ENCODE measurements at regions not wholly inside any gene's neighbourhood (a gene's known extent, or its start where the extent isn't known, plus 50 kb on each side); places are given as distances from the start of the nearest gene placed in this dataset.

DNA sequence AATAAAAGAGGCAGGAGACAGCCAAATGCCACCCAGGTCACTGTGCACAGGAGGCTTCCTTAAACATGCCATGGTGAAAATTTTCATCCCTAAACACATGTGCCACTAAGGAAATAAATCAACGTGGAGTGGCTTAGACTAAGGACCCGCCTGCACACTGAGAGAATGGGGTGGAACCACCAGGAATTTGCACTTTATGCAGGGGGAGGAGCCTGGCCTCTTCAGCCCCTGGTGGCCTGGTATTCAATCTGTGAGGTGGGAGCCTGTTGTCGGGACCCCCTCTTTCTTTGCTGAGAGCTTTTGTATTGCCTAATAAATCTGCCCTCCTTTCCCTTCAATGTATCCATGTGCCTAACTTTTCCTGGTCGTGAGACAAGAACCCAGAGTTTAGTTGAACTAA lies 204.6 kb upstream of the NRP1 start:
- no peak overlapping the region for H3K4me2 ChIP-seq (replicated peaks; ENCODE audit: low read depth, low read length, poor library complexity, severe bottlenecking)
- no peaks in the 10 kb centered on the region for H3K9me3 ChIP-seq (ENCODE audit: control extremely low read depth in 1 of 3, control insufficient read depth in 2 of 3, insufficient read depth in 1 of 3, low read length in 2 of 3)
- no peaks in the 10 kb centered on the region for H4K20me1 ChIP-seq (ENCODE audit: control insufficient read depth, insufficient read depth, low read length, poor library complexity, severe bottlenecking)
- H3K27ac ChIP-seq (ENCODE audit: low read length in 2 of 2) = no peak overlapping the region
- intact Hi-C loops (cut with micrococcal nuclease) = no loop called here
- WGBS (ENCODE audit: insufficient coverage) = 81% methylated on average over 4 of the region's 4 CpGs
- no peak for ATAC-seq (ENCODE audit: low read depth)
- POLR2A ChIA-PET = no interaction called here
- no peaks in the 10 kb centered on the region for H3K4me1 ChIP-seq (ENCODE audit: control insufficient read depth in 2 of 2, insufficient read depth in 2 of 2, low read length in 2 of 2)
- no peak overlapping the region for H3K4me3 ChIP-seq (ENCODE audit: control extremely low read depth in 1 of 5, extremely low read depth in 1 of 5, insufficient read depth in 1 of 5, low read depth in 2 of 5, low read length in 4 of 5)
- no peak for DNase-seq
- H3K9ac ChIP-seq (ENCODE audit: low read length) = no peak overlapping the region
- no peaks in the 10 kb centered on the region for H3K4me1 Mint-ChIP-seq
- H3K27ac Mint-ChIP-seq = no peak overlapping the region
- CTCF ChIA-PET = no interaction called here
- no peak overlapping the region for H2AFZ ChIP-seq (ENCODE audit: insufficient read depth, low read depth, low read length, poor library complexity, severe bottlenecking)
- no peaks in the 10 kb centered on the region for H3K27me3 ChIP-seq (replicated peaks in 1 of 4; ENCODE audit: control extremely low read depth in 1 of 4, control insufficient read depth in 3 of 4, insufficient read depth in 4 of 4, low read length in 3 of 4)
- no peak overlapping the region for H3K4me3 Mint-ChIP-seq
- H3K9me3 Mint-ChIP-seq (ENCODE audit: insufficient read depth) = peaks cover 7% of the 10 kb centered on the region
- H3K36me3 ChIP-seq (replicated peaks in 1 of 2; ENCODE audit: control extremely low read depth in 1 of 2, control insufficient read depth in 1 of 2, extremely low read depth in 1 of 2, insufficient read depth in 2 of 2, low read length in 1 of 2) = no peaks in the 10 kb centered on the region
- no peaks in the 10 kb centered on the region for H3K27me3 Mint-ChIP-seq
- no peaks in the 10 kb centered on the region for H3K79me2 ChIP-seq (ENCODE audit: control insufficient read depth, insufficient read depth, low read length)
- TF ChIP-seq EZH2 (IDR thresholded peaks at IDR 0.05; ENCODE audit: borderline replicate concordance, insufficient read depth, low read depth, low read length, poor library complexity, severe bottlenecking) = no peak
- TF ChIP-seq CTCF (IDR thresholded peaks at IDR 0.05) = no peak

DNA sequence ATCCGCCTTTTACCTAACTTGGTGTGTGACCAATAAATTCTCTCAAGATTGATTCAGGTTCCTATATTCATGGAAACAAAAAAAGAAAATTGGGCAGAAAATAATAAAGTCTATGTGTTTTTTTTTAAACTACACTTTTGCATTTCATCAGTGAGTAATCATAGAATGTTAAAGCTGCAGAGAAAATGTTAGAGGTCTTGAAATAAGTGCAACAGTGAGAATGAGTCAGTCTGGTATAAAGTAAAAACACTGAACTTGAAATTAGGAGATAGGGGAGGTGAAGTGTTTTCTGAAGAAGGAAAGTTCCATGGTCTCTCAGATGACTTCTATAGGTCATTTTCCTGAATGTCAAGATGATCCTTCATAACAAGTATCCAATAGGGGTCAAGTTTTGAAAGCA lies 202.6 kb upstream of the NRP1 start:
- H3K27ac ChIP-seq (ENCODE audit: low read length in 2 of 2) = no peak overlapping the region
- no peaks in the 10 kb centered on the region for H3K79me2 ChIP-seq (ENCODE audit: control insufficient read depth, insufficient read depth, low read length)
- DNase-seq = no peak
- no peaks in the 10 kb centered on the region for H4K20me1 ChIP-seq (ENCODE audit: control insufficient read depth, insufficient read depth, low read length, poor library complexity, severe bottlenecking)
- no peak overlapping the region for H2AFZ ChIP-seq (ENCODE audit: insufficient read depth, low read depth, low read length, poor library complexity, severe bottlenecking)
- no peaks in the 10 kb centered on the region for H3K9me3 ChIP-seq (ENCODE audit: control extremely low read depth in 1 of 3, control insufficient read depth in 2 of 3, insufficient read depth in 1 of 3, low read length in 2 of 3)
- no peaks in the 10 kb centered on the region for H3K4me1 ChIP-seq (ENCODE audit: control insufficient read depth in 2 of 2, insufficient read depth in 2 of 2, low read length in 2 of 2)
- no CpG with 5 or more reads among the region's 1 CpG for WGBS (ENCODE audit: insufficient coverage)
- POLR2A ChIA-PET = no interaction called here
- ATAC-seq (ENCODE audit: low read depth) = no peak
- Mint-ChIP-seq H3K27ac (no peak overlapping the region), H3K9me3 (ENCODE audit: insufficient read depth) (no peaks in the 10 kb centered on the region), H3K27me3 (no peaks in the 10 kb centered on the region), H3K4me1 (no peaks in the 10 kb centered on the region), H3K4me3 (no peak overlapping the region)
- no peaks in the 10 kb centered on the region for H3K36me3 ChIP-seq (replicated peaks in 1 of 2; ENCODE audit: control extremely low read depth in 1 of 2, control insufficient read depth in 1 of 2, extremely low read depth in 1 of 2, insufficient read depth in 2 of 2, low read length in 1 of 2)
- H3K4me3 ChIP-seq (ENCODE audit: control extremely low read depth in 1 of 5, extremely low read depth in 1 of 5, insufficient read depth in 1 of 5, low read depth in 2 of 5, low read length in 4 of 5) = no peak overlapping the region
- H3K27me3 ChIP-seq (replicated peaks in 1 of 4; ENCODE audit: control extremely low read depth in 1 of 4, control insufficient read depth in 3 of 4, insufficient read depth in 4 of 4, low read length in 3 of 4) = no peaks in the 10 kb centered on the region
- H3K9ac ChIP-seq (ENCODE audit: low read length) = no peak overlapping the region
- intact Hi-C loops (cut with micrococcal nuclease) = no loop called here
- H3K4me2 ChIP-seq (replicated peaks; ENCODE audit: low read depth, low read length, poor library complexity, severe bottlenecking) = no peak overlapping the region
- TF ChIP-seq CTCF (IDR thresholded peaks at IDR 0.05) (no peak), EZH2 (IDR thresholded peaks at IDR 0.05; ENCODE audit: borderline replicate concordance, insufficient read depth, low read depth, low read length, poor library complexity, severe bottlenecking) (no peak)
- CTCF ChIA-PET = no interaction called here

Data from B cell (primary cell).